Amniotic epithelial cell (primary cell): ENCODE measurements at regions not wholly inside any gene's neighbourhood (a gene's known extent, or its start where the extent isn't known, plus 50 kb on each side); places are given as distances from the start of the nearest gene placed in this dataset.

Experiments
- DNase-seq: peaks from one replicate; pipeline ENCODE4 v3.0.0-alpha.2; 2010; ENCODE audit warnings: low read depth

DNA sequence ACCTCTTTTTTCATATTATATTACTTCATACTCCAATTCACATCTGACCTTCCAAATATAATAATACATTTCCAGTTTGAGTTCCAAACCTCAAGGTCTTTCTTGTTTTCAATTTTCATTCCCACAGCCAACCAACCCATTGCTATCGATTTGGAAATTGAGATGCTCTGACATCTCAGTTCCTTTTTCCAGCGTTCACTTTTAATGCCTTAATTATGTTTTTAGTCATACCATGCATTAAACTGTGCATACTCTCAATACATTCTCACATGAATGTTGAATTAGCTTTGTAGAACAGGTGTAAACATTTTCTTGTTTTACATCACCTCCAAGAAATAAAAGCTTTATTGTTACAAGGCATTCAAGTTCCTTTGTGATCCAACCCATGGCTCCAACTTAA lies 294.2 kb upstream of the ANO3 start:
- no peak for DNase-seq

DNA sequence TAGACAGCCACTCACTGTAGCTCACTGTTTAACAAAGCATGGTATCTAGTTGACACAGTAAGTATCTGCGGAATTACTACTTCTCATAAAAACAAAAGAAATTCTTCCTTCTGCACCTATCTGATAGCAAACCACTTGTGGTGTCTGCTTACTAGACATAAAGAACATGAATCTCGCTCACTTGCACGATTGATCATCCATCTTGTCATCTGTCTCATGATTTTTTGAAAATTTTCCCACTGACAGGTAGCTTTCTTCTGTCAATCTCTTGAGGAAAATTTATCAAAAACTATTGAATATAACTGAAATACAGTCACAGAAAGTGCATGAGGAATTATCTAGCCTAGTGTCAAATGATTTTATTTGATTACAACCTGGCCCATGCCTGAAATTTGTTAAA lies 291.6 kb upstream of the ANO3 start:
- no peak for DNase-seq

DNA sequence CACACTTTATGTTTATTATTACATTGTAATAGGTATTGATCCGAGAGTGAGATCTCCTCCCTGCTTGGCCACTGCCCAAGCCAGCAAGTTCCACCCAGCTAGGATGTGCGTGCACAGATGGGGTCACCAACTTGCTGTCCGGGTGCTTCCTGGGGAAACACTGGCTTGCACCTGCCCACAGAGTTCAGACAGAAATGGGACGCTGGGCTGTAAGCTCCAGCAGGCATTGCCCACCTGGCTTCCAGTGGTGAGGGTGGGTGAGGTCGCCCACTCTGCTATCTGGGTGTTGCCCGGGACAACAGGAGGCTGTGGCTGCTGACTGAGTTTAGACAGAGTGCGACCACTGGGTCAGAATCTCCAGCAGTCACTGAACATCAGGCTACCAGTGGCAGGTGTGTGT lies 289.8 kb upstream of the ANO3 start:
- DNase-seq = no peak

DNA sequence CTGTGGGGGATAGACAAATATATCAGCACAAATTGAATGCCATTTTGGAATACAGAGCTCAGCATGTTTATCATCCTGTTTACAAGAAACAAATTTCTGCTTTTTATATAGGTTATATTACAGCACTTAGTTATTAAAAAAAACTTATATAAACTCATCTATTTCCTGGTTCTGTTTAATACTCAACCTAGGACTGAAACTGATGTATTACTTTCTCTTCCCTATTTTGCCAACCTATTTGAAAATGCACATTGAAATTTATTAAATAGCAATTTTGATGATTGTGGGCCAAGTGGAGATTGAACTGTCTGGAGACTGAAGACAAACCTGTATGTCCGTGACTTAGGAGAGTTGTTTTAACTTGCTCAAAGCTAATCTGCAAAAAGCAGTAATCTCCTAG lies 288.3 kb upstream of the ANO3 start:
- DNase-seq = no peak

DNA sequence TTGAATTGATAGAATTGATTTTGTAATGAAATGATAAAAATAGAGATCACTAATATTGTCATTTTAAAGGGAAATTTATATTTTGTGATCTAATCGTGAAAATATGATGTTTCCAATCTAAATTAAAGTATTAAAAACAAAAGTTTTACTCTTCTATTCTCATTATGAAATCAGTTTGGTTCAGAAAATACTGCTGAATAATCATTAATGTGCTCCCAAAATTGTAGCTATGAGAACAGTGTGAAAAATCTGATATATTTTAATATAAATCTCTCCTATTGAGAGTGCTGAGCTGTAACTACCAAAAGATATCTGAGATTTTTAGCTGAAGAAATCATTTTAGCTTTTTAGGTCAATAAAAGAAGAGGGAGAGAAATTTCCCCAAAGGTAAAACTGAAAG lies 287.5 kb upstream of the ANO3 start:
- no peak for DNase-seq

DNA sequence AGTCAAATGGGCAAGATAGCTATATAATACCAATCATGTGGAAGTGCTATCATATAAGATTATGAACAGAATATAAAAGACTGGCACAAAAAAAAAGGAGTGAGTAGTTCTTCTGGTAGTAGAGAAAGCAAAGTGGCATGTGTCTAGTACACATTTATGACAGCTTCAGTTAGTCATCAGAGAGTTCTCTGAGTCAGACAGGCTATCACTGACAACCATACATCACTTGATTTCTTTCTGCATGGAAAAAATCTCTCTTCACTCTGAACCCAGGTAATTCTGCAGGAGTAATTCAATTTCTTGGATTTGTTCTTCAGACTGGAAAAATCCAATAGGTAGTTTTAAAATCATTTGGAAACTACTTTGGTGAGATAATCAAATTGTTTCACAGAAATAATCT lies 286.8 kb upstream of the ANO3 start:
- DNase-seq = peak; percentile 9

DNA sequence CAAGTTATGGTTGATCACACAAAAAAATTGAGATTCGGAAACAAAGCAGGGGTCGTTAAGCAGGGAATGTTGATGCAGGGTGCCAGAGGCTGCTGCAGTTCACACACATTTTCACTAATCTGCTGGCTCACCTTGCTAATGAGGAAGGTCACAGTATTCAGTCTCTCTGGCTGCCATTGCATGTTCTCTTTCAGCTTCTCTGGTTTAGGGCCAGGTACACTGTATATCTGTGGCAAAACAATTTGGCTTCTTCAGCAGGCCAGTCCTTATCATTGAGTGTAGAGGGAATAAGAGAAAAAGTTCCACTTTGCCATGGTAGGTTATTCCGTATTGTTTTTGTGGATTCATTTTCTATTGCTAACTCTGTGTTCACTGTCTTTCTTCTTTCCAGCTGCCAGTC lies 283.7 kb upstream of the ANO3 start:
- no peak for DNase-seq

DNA sequence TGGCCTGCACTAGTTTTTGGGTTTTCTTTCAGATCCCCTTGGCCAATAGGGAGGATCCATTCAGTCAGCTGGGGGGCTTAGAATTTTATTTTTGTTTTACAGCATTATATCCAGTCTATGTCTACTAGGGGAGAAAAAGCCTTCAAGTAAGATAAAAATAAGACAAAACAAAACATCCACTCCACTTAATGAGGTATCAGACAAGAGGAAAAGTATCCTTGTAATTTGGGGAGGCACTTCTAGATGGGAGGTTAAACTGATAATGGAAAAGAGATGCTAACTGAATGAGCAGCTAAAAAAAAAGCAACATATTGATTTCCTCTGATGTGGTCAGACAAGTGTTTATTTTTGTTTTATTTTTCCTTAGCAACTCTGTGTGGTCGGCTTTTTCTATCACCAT lies 278.0 kb upstream of the ANO3 start:
- DNase-seq = no peak

DNA sequence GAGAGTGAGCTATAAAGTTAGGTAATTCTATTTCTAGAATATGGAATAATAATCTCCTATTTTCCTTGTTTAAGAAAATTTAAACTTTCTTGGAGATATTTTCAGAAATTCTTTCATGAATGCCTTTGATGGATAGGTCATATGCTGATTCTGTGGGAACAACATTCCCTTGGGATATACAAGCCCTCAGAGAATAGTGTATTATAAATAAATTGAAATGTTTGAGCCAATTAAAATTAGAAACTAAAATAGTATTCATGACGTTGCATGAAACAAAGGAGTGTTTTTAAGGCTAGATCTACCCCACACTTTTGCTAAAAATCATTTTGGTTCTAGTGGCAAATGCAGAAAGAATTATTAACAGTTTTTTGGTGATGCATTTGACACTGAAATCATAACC lies 269.3 kb upstream of the ANO3 start:
- DNase-seq = no peak

DNA sequence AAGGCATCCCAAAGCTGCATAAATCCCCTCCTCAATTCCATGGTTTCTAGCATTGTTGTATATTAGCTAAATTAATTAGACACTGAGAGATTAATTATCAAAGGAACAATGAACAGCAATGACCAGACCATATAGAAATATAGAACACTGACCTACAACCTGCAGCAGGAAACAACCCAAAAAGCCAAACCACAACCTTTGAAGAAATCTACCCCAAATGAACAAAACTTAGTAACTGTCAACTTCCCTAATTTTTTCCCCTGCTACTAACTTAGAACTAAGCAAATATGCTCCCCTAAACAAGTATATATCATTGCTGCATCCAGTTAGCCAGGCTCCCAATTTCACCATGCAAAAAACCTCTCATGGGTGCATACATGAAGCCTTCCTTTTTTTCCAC lies 268.0 kb upstream of the ANO3 start:
- no peak for DNase-seq

DNA sequence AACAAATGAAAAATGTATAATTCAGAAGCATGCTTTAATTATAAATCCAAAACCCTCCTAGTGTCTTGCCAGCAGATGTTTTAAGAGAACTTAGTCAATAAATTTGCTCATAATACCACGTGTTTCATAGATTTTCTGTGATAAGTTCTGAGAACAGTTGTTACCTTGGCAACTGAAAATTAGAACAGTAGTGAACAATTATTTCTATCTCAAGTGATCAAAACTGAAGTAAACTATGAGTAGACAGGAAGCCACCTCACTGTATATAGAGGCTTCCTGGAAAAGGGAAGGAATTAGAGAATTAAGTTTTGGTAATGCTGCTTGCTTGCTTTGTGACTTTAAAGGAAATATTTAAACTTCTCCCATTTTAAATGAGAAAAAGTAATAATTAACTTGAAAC lies 266.0 kb upstream of the ANO3 start:
- DNase-seq = no peak

DNA sequence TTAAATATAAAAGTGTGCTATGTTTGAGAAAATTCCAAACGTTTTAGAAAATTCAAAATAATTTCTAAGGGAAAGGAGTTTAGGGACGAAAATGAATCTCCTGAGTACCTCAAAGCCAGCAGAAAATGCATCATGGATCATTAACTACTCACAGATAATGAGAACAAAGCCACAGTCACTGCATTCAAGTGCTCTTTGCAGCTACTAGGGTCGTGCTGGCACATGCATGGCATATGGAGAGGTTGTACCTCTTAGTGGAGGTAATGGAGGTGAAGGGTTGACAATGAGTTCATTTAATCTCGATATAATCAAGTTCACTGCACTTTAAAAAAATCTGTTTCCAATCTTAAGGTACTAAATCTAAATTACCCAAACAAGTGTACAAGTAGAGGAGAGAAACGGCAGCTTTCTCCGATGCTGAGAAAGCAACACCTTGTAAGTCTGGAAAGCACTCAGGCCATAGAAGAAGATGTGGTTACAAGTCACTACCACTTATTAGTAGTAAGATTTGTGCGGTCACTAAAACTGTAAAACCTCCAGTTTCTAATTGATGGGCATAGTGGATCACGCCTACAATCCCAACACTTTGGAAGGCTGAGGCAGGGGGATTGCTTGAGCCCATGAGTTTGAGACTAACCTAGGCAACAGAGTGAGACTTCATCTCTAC lies 261.1 kb upstream of the ANO3 start:
- DNase-seq = no peak

DNA sequence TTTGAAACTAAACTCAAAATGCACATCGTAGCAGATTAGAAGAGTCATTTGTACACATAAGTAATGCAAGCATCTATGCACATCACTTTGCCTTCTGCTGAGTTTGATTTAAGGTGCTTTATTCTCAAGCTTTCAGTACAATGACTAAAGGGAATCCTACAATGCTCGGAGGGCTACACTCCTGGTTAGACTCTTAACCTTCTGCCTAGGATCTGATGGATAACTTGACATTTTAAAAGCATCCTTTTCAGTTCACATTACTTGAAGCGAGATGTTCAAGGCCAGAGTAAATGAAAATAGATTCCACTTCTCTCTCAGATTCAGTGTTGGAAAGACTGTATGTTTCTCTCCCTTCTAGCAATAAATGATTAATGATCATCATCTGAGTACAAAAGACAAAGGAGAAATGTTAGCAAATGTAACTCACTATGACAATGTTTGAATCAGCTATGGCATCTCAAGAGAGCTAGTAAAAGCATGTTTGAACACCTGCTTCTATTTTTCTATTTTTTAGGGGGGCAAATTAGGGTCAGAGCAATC lies 259.2 kb upstream of the ANO3 start:
- no peak for DNase-seq

DNA sequence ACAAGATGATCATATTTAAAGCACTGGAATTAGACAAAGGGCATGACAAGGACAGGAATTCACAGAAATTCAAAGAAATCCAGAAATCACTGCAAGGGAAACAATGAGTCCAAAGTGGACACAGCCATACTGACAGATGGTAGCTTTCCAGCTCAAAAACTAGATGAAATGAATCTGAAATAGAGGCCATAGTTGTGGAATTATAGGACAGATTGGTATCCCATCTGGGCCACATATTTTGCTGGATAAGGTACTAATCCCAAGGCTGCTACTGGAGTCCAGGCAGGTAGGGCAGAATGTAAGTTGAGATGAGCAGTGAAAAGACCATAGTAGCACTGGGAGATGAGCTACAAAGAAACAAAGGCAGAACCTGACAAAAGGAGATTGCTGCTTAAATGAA lies 258.3 kb upstream of the ANO3 start:
- no peak for DNase-seq

DNA sequence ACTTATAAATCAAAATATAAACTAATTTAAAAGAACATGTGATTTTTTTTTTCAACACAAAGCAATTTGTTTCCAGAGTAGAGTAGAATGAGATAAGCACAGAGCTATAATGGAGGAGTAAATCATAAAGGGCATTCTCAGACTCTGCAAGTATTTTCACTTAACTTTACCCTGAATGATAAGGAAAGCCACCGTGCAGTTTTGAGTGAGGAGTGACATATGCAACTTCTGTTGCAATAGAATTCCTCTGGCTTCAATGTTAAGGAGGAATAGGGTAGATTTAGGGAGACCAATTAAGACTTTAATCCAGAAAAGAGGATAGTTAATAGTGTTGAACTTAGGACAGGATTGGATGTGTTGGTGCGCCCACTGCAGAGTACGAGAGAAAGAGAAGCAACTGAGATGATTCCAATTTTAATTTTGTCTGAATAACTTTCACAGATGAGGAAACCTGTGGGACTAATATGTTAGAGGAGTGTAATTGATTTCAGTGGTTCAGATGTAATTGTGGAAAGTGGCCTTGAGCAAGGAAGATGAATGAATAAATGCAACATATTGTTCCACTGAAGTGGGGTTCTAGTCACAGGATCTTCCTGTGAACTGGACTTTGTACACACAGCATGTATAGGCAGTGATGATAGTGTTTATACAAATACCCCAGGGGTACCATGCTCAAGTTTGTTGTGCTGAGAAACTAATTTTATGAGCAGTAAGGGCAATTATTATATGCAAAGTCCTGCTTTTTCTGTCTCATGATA lies 255.5 kb upstream of the ANO3 start:
- DNase-seq = peak; percentile 9

DNA sequence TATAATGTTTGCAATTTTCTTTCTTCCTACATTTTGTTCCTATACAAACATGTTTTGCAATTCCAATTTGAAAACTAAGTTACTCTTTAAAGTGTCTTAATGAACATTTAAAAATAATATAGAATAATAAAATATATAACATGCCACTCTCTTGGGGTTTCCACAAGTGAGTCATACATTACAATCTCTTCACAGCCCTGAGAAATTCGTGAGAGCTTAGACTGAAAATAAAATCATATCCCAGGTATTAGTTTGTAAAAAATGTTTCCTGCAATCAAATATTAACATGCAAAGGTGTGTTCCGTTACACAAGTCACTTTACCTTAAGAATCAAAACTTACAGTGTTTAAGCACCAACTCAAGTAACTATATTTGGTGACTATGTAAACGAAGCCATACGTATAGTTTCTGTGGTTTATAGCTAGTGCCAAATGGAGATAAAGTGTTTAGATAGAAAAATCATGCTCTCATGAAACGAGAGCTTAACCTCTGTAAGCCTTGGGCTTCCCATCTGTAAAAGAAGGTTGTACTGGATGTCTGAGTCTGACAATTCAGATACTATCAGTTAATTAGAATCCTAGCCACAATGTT lies 253.6 kb upstream of the ANO3 start:
- no peak for DNase-seq

DNA sequence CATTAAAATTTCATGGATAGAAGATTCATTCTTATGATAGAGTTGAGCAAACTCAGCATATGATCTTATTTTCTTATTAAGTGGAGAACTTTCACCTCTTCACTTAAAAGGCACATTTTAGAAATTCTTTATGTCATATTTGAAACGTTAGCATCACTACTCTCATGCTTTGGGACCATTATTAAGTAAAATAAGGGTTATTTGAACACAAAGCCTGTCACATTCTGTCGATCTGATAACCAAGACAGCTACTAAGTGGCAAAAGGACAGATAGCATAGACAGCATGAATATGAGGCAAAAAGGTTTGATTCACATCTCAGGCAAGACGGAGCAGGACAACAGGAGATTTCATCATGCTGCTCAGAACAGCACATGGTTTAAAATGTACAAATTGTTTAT lies 247.6 kb upstream of the ANO3 start:
- DNase-seq = no peak

DNA sequence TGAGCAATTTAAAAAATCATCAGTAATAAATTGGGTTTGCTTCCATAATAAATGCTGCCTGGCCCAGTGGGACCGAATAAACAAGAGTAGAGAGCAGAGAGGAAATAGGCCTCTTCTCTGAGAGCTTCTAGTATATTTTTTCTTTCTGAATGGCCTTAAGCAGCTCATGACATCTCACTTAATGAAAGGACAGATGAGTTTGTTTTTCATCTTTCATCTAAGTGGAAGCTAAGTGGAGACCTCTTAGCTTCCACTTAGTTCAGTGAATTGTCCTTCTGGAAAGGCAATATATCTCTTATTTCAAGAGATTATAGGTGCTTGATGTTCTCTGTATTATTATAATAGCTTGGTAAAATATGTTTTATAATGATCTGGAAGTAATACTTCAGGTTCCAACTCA lies 245.9 kb upstream of the ANO3 start:
- no peak for DNase-seq

DNA sequence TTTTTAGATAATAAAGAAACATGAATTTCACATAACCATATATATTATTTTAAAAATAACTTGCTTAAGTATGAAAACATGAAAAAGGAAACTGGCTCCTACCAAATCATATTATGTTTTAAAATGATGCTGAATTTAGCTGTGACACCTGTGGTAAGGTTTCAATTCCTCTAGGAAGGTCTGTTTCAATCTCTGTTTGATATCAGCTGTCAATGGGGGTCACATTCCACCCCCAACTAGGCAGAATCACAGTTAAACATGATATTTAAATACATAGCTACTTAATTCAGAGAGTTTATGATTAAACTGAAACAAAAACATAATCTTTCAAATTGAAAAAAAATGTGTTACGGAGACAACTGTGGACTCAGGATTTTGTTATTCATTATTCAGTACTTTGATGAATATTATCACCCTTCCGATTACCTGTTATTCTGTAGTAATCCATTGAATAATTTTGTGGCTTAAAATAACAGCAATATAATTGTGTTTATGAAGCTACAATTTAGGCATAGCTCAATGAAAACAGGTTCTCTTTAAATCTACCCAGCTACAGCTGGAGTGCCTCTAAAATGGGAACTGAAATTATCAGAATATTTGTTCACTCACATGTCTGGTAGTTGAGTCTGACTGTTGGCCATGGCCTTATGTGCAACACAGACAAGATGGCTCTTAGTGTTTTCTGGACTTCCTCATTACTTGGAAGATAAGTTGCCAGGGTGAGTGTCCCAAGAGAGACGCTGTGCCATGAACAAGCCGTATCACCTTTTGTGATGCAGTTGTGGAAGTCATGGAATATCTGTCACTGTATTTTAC lies 244.6 kb upstream of the ANO3 start:
- no peak for DNase-seq

DNA sequence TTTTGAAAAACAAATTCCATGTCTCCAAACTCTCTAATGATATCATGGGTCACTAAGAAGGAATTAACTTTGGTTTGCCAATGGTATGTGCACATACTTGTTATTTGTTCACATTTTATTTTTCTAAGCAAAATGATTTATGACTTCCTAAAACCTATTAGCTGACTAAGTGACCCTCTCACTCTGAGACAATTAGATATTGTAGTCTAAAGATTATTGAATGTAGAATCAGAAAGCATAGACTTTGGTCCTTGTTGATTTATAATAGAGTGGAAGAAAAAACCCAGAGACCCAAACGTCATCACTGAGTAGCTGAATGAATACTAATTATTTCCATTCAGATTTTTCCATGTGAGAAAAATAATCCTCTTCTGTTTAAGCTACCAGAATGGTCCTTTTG lies 243.5 kb upstream of the ANO3 start:
- peak; percentile 27 for DNase-seq

DNA sequence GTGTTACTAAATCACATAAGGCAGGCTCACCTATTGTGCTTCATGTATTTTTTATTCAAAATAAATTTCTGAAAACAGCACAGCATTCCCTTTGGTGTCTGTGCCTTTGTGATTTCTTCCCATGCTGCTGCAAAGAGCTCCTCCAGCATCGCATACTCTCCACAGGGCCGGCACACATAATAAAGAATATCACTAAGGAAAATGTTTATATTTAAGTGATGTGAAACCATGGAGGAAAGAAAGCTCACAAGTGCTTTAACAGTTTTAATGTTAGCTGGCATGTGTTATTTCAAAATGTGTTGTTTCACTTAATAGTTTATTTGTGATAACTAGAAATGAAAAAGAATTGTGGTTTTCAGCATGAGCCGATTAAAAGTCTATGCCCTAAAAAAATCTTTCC lies 241.3 kb upstream of the ANO3 start:
- DNase-seq = no peak

DNA sequence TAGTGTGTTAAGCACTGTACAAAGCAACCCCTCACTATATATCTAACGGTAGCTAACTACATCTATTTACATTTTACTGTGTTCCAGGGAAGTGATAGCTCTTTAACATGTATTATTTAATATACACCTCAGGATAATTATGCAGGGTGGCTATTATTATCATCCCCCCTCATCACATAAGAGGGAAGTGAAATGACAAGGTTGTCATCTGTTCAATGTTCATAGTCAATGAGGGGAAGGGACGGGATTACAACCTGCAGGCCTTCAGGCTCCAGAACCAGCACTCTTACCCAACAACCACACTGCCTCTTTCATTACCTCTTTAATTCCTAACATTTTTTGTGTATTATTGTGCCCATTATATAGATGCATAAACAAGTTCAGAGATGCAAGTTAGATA lies 238.7 kb upstream of the ANO3 start:
- DNase-seq = no peak

DNA sequence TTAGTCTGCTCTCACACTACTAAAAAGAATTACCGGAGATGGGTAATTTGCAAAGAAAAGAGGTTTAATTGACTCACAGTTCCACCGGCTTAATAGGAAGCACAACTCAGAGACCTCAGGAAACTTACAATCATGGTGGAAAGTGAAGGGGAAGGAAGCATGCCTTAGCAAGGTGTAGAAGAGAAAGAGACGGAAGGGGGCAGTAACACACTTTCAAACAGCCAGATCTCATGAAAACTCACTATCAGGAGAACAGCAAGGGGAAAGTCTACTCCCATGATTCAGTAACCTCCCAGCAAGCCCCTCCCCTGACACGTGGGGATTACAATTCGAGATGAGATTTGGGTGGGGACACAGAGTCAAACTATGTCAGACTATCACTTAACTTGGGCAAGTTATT lies 236.6 kb upstream of the ANO3 start:
- DNase-seq = no peak
